Type B pancreatic cell (in vitro differentiated cells): ENCODE measurements at regions not wholly inside any gene's neighbourhood (a gene's known extent, or its start where the extent isn't known, plus 50 kb on each side); places are given as distances from the start of the nearest gene placed in this dataset.
"Not testable (repeated sequence)": the region's sequence is repeated elsewhere in the genome, so short reads cannot be mapped to it uniquely, and the experiment has no call there.

ENCODE experiments used
- DNase-seq: peaks from one replicate; pipeline ENCODE4 v3.0.0; 2021; ENCODE audit warnings: mixed read lengths; ENCODE audit not compliant: unreplicated experiment; ENCODE audit errors: extremely low spot score
- H3K27ac Mint-ChIP-seq: 2 replicates; pipeline ENCODE4 v1.8.0; 2021; ENCODE audit warnings: mild to moderate bottlenecking, mixed read lengths
- H3K27me3 Mint-ChIP-seq: 2 replicates; pipeline ENCODE4 v1.8.0; 2021; ENCODE audit warnings: mixed read lengths
- H3K36me3 Mint-ChIP-seq: 2 replicates; pipeline ENCODE4 v1.8.0; 2021; ENCODE audit warnings: mixed read lengths
- H3K4me1 Mint-ChIP-seq: one replicate; pipeline ENCODE4 v1.8.0; 2021; ENCODE audit warnings: mixed read lengths; ENCODE audit not compliant: unreplicated experiment
- H3K4me3 Mint-ChIP-seq: 2 replicates; pipeline ENCODE4 v1.8.0; 2021; ENCODE audit warnings: mild to moderate bottlenecking, mixed read lengths
- H3K9me3 Mint-ChIP-seq: 2 replicates; pipeline ENCODE4 v1.8.0; 2021; ENCODE audit warnings: mixed read lengths
- CTCF ChIP-seq: fragments of 200-600 bp; sonication (generic); conservative IDR thresholded peaks from 2 replicates; pipeline ENCODE4 v1.5.0; 2021; ENCODE audit warnings: antibody characterized with exemption, mild to moderate bottlenecking

GRCh38 chr2:44104855-44105271 is 63.8 kb upstream of the PPM1B start:
- H3K9me3 Mint-ChIP-seq: no peaks in the 10 kb centered on the region
- no peaks in the 10 kb centered on the region for H3K4me1 Mint-ChIP-seq
- no peak for TF ChIP-seq CTCF
- H3K27ac Mint-ChIP-seq: no peak overlapping the region
- no peaks in the 10 kb centered on the region for H3K36me3 Mint-ChIP-seq
- no peaks in the 10 kb centered on the region for H3K27me3 Mint-ChIP-seq
- H3K4me3 Mint-ChIP-seq: no peak overlapping the region
- DNase-seq: no peak

- H3K27ac Mint-ChIP-seq, H3K9me3 Mint-ChIP-seq, DNase-seq, H3K4me1 Mint-ChIP-seq, H3K27me3 Mint-ChIP-seq, H3K36me3 Mint-ChIP-seq, H3K4me3 Mint-ChIP-seq: not testable (repeated sequence)
These were observed 62.2 kb upstream of the PPM1B start for GRCh38 chr2:44106509-44106908.

- Mint-ChIP-seq H3K4me3 (no peak overlapping the region), H3K4me1 (no peaks in the 10 kb centered on the region), H3K27me3 (no peaks in the 10 kb centered on the region), H3K36me3 (no peaks in the 10 kb centered on the region), H3K9me3 (no peaks in the 10 kb centered on the region), H3K27ac (no peak overlapping the region)
- TF ChIP-seq CTCF: no peak
- DNase-seq: no peak
These were observed 61.5 kb upstream of the PPM1B start for GRCh38 chr2:44107086-44107740.

- no peaks in the 10 kb centered on the region for H3K4me1 Mint-ChIP-seq
- no peak overlapping the region for H3K4me3 Mint-ChIP-seq
- TF ChIP-seq CTCF: no peak
- no peak overlapping the region for H3K27ac Mint-ChIP-seq
- no peaks in the 10 kb centered on the region for H3K36me3 Mint-ChIP-seq
- no peak for DNase-seq
- no peaks in the 10 kb centered on the region for H3K27me3 Mint-ChIP-seq
- H3K9me3 Mint-ChIP-seq: no peaks in the 10 kb centered on the region
These were observed 60.7 kb upstream of the PPM1B start for GRCh38 chr2:44107974-44108373.

DNA sequence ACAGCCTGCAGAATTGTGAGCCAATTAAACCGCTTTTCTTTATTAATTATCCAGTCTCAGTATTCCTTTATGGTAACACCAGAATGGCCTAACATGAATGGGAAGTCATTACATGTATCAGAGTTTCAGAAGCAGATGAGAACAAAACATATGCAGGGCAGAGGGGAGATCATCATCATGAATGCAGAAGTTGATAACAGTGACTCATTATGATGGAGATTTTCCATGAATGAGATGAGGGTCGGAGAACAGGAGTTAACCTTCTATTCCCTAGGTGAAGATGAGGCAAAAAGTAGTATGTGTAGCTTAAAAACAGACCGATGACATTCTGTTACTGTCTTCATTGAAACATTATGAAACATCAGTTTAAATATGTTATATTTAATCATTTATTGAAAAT is 59.5 kb upstream of the PPM1B start:
- Mint-ChIP-seq H3K27me3 (no peaks in the 10 kb centered on the region), H3K4me3 (no peak overlapping the region), H3K9me3 (no peaks in the 10 kb centered on the region), H3K36me3 (no peaks in the 10 kb centered on the region), H3K27ac (no peak overlapping the region), H3K4me1 (no peaks in the 10 kb centered on the region)
- no peak for DNase-seq
- no peak for TF ChIP-seq CTCF

DNA sequence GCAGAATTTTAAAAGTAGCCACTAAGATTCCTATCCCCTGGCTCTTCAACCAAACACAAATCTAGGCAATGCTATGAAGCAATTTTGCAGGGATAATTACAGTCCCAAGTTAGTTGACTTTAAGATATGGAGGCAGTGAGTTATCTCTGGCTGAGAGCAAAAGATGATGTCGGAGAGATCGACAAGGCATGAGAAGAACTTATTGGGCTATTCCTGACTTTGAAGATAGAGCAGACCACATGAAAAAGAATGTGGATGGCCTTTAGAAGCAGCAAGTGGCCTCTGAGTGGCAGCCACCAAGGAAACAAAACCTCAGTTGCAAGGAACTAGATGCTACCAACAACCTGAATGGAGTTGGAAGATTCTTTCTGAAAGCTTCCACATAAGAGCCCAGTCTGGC is 58.2 kb upstream of the PPM1B start:
- Mint-ChIP-seq H3K4me3 (no peak overlapping the region), H3K4me1 (no peaks in the 10 kb centered on the region), H3K27ac (no peak overlapping the region), H3K9me3 (no peaks in the 10 kb centered on the region), H3K27me3 (no peaks in the 10 kb centered on the region), H3K36me3 (no peaks in the 10 kb centered on the region)
- TF ChIP-seq CTCF: no peak
- no peak for DNase-seq
